ENCODE measurements at regions not wholly inside any gene's neighbourhood (a gene's known extent, or its start where the extent isn't known, plus 50 kb on each side); places are given as distances from the start of the nearest gene placed in this dataset.

DNA sequence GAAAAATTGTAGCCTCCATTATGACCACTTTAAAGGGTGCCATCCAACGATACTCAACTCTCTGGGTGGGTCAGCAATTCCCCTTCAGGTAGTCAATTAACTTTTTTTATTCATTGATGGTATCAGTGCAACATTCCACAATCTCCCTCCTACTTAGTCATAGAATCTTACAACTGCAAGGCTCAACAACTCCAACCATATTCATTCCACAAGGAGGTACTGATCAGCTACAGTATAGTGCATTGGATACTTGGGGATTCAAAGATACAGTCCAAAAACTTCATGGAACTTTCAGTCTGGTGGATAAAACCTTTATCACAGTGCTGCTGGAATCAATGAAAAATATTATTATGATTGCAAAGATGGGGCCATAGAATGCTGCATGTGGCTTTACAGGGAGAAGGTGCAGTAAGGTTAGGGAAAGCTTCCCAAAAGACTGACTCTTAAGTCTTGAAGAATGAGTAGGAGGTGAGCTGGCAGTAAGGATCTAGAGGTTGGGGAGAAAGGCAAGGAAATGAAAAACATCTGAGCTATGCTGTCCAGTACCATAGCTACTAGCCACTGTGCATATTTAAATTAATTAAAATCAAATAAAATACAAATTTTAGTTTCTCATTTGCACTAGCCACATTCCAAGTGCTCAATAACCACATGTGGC lies 314.7 kb upstream of the PRDM1 start:
- TF ChIP-seq, protein P1, sequence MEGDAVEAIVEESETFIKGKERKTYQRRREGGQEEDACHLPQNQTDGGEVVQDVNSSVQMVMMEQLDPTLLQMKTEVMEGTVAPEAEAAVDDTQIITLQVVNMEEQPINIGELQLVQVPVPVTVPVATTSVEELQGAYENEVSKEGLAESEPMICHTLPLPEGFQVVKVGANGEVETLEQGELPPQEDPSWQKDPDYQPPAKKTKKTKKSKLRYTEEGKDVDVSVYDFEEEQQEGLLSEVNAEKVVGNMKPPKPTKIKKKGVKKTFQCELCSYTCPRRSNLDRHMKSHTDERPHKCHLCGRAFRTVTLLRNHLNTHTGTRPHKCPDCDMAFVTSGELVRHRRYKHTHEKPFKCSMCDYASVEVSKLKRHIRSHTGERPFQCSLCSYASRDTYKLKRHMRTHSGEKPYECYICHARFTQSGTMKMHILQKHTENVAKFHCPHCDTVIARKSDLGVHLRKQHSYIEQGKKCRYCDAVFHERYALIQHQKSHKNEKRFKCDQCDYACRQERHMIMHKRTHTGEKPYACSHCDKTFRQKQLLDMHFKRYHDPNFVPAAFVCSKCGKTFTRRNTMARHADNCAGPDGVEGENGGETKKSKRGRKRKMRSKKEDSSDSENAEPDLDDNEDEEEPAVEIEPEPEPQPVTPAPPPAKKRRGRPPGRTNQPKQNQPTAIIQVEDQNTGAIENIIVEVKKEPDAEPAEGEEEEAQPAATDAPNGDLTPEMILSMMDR (IDR thresholded peaks at IDR 0.05), result no peak
- Mint-ChIP-seq H3K27me3 (ENCODE audit: low read depth) (no peaks in the 10 kb centered on the region), H3K9me3 (ENCODE audit: low read depth) (peaks cover 15% of the 10 kb centered on the region), H3K4me1 (ENCODE audit: low read depth) (no peaks in the 10 kb centered on the region), H3K27ac (ENCODE audit: unreplicated experiment) (no peak overlapping the region), H3K4me3 (ENCODE audit: unreplicated experiment) (no peak overlapping the region), H3K36me3 (ENCODE audit: low read depth) (peaks cover 2% of the 10 kb centered on the region)
- DNase-seq (ENCODE audit: low spot score), result no peak

DNA sequence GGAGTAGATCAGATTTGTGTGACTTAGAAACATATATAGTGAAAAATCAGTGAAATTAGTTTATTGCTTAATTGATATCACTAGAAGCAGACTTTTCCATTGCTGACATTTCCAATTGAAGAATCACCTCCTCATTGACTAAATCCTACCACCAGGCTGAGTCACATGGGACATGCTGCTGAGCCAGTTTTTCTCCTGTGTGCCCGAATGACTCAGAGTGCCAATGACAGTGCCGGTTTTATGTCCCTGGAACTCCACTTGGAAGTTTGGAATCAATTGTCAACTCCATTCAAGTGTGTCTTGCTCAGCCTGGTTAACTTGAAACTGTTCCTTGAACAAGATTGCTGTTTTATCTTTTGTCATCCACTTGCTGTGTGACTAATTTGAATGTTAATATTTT lies 316.1 kb upstream of the PRDM1 start:
- TF ChIP-seq, protein P1 (IDR thresholded peaks at IDR 0.05), result no peak
- H3K27me3 Mint-ChIP-seq (ENCODE audit: low read depth), result peaks cover 4% of the 10 kb centered on the region
- H3K4me1 Mint-ChIP-seq (ENCODE audit: low read depth), result no peaks in the 10 kb centered on the region
- no peaks in the 10 kb centered on the region for H3K36me3 Mint-ChIP-seq (ENCODE audit: low read depth)
- H3K27ac Mint-ChIP-seq (ENCODE audit: unreplicated experiment), result no peak overlapping the region
- H3K9me3 Mint-ChIP-seq (ENCODE audit: low read depth), result peaks cover 6% of the 10 kb centered on the region
- no peak overlapping the region for H3K4me3 Mint-ChIP-seq (ENCODE audit: unreplicated experiment)
- DNase-seq (ENCODE audit: low spot score), result no peak

DNA sequence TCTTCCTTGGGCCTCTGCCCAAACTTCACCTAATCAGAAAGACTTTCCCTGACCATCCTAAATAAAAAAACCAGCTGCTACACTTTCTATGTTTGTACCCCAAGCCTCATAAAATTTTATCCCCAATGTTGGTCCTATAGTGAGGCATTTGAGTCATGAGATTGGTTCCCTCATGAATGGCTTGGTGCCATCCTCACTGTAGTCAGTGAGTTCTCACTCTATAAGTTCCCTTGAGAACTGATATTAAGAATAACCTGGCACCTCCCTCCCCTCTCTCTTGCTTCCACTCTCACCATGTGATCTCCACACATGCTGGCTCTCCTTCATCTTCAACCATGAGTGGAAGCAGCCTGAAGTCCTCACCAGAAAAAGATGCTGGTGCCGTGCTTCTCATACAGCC lies 316.9 kb upstream of the PRDM1 start:
- H3K9me3 Mint-ChIP-seq (ENCODE audit: low read depth), result peaks cover under 1% of the 10 kb centered on the region
- H3K27me3 Mint-ChIP-seq (ENCODE audit: low read depth), result peaks cover 4% of the 10 kb centered on the region
- H3K27ac Mint-ChIP-seq (ENCODE audit: unreplicated experiment), result no peak overlapping the region
- no peak overlapping the region for H3K4me3 Mint-ChIP-seq (ENCODE audit: unreplicated experiment)
- no peak for DNase-seq (ENCODE audit: low spot score)
- H3K36me3 Mint-ChIP-seq (ENCODE audit: low read depth), result no peaks in the 10 kb centered on the region
- no peaks in the 10 kb centered on the region for H3K4me1 Mint-ChIP-seq (ENCODE audit: low read depth)
- TF ChIP-seq, protein P1 (IDR thresholded peaks at IDR 0.05), result no peak

DNA sequence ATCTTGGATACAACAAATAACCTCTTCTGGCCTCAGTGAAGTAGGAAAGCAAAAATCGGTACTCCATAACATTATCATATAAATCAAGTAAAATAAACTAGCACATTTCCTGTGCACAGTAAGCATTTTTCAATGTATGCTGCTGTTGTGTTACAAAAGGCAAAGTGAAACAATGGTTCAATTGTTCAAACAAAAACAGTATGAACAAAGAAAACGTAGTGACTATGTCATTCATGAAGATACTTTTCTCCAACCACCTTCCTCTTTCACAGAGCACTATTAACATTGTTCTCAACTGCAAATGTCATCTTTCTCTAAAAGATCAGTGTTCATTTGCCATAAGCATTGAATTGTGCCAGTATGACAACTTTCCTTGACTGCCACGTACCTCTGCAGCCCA lies 318.6 kb upstream of the PRDM1 start:
- H3K4me1 Mint-ChIP-seq (ENCODE audit: low read depth), result no peaks in the 10 kb centered on the region
- H3K4me3 Mint-ChIP-seq (ENCODE audit: unreplicated experiment), result no peak overlapping the region
- no peak for DNase-seq (ENCODE audit: low spot score)
- no peaks in the 10 kb centered on the region for H3K9me3 Mint-ChIP-seq (ENCODE audit: low read depth)
- H3K27ac Mint-ChIP-seq (ENCODE audit: unreplicated experiment), result no peak overlapping the region
- TF ChIP-seq, protein P1 (IDR thresholded peaks at IDR 0.05), result no peak
- no peaks in the 10 kb centered on the region for H3K36me3 Mint-ChIP-seq (ENCODE audit: low read depth)
- H3K27me3 Mint-ChIP-seq (ENCODE audit: low read depth), result peaks cover 4% of the 10 kb centered on the region

DNA sequence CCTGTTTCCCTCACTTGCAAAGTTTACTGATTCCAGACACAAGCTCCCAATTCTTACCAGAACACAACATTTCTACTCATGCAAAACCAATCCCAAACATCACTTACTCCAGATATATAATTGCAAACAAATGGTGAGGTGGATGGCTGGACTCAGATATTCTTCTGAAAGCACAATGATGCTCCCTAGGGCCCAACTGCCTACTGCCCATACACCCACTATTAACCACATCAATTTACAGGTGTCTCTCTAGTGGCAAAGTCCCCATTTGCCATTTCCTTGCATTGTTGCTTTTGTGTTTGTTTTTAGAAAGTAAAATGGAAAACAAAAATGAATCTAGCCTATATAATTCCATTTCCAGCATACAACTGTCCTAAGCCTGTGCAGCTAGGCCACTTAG lies 320.9 kb upstream of the PRDM1 start:
- DNase-seq (ENCODE audit: low spot score), result no peak
- H3K27me3 Mint-ChIP-seq (ENCODE audit: low read depth), result peaks cover 4% of the 10 kb centered on the region
- no peaks in the 10 kb centered on the region for H3K36me3 Mint-ChIP-seq (ENCODE audit: low read depth)
- H3K4me1 Mint-ChIP-seq (ENCODE audit: low read depth), result no peaks in the 10 kb centered on the region
- no peak overlapping the region for H3K4me3 Mint-ChIP-seq (ENCODE audit: unreplicated experiment)
- H3K27ac Mint-ChIP-seq (ENCODE audit: unreplicated experiment), result no peak overlapping the region
- no peaks in the 10 kb centered on the region for H3K9me3 Mint-ChIP-seq (ENCODE audit: low read depth)
- TF ChIP-seq, protein P1 (IDR thresholded peaks at IDR 0.05), result no peak
